ENCODE measurements at regions not wholly inside any gene's neighbourhood (a gene's known extent, or its start where the extent isn't known, plus 50 kb on each side); places are given as distances from the start of the nearest gene placed in this dataset.

DNA sequence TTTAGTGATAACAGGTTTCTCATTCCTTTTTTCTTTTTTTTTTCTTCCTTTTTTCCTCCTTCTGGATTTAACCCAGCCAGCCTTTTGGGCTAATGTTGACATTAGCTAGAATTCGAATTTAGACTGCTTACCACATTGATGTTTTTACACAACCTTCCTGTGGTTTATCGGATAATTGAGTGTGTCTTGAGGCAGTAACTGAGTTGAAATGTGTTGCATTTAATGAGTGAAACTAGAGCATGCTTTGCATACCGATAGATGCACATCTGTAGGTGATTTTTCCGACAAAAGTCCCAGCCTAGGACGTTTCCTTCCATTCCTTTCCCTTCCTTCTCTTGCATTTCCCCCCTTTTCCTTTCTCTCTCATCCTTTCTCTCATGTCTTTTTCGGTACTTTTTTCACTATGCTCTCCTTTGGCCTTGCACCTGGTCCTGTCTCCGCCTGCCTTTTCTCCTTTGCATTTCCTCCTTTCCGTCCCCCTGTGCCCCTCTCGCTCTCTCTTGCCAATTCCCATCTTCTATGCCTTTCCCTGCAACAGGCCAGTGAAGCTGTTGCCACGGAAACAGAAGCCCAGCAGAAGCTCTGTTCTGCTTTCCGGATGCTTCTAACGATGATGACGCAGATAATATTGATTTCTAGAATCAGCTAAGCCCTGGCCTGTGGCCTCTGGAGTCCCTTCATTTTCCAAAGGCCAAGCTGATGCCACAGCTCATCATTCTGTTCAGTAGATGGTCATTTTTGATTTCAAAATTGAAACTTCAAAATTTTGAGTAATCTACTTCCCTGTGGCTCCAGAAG lies 76.1 kb downstream of the SLC25A47 start:
- DNase-seq: no peak

DNA sequence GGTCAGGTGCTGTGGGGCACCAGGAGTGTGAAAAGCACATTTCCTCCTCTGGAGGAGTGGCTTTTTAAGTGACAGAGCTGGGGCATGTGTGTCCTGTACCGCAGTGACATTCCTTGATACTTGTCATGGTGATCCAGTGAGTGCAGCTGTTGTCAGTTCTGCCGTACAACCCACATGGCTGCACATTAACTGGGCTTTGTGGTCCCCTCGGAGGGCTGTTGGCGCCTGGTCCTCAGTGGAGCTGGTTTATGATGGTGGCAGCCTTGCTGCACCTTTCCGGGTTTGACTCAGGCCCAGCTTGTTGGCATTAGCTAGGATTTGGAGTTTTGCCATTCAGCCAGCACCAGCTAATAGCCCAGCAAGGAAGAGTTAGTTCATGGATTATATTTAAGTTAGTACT lies 77.0 kb downstream of the SLC25A47 start:
- no peak for DNase-seq

DNA sequence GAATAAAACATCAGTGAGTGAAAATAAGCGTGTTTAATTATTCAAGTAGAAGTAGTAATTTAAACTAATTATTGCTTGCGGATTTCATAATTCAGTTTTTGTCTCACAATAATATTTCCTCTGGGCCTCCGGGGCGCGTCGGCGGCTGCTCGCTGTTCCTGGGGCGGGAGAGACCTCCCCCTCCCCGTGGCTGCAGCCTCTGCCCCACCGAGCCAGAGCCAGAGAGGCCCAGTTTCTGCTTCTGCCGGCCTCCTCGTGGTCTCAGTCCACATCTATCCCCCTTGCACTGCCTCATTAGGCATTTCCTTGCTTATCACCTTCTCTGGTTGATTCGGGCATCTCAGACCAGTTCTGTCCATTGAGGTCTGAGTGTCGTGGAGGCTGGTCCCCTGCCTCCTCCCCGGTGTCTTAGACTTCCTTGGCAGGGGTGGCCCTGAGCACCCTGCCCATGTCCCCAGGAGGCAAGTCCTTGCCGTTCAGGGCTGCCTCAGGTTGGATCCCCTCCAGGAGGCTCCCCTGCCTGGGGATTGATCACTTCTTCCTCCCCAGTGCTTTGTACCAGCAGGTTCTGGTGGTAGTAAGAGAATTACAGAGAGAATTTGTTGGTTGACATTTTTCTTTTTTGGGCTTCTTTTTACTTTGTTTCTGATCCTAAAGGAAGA lies 78.0 kb downstream of the SLC25A47 start:
- no peak for DNase-seq

DNA sequence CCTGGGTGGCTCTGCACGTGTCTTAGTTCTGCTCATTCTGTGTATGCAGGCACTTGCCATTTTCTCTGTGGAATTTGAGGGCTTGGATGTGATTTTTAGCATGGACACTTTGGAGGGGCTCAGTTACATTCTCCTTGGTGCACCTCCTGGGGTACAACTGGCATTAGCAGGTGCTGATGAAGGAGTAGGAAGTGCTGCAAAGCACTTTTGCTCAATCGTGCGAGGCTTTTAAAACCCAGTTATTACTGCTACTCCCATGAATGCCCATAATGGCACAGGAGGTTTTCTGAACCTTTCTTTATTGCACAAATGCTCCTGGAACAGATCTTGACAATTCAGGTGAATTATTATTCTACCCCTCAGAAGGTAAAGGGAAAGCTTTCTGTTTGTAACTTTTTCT lies 78.7 kb downstream of the SLC25A47 start:
- DNase-seq: no peak

DNA sequence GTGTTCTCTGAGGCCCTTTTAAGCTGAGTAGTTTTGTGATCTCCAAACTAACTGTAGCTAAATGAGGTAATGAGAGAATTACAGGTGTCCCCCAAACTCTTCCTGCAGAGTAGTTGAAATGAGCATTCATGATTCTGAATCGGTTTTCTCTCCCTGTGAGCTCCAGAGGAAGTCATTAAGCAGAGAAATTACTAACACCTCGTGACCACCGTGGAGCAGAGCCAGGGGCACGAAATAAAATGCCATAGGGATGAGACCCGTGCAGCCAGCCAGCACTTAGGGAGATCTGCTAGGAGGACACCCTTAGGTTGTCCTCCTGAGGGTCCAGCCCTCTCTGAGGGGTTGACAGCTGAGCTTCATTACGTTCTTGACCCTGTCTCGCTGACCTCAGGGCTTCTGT lies 79.5 kb downstream of the SLC25A47 start:
- no peak for DNase-seq

DNA sequence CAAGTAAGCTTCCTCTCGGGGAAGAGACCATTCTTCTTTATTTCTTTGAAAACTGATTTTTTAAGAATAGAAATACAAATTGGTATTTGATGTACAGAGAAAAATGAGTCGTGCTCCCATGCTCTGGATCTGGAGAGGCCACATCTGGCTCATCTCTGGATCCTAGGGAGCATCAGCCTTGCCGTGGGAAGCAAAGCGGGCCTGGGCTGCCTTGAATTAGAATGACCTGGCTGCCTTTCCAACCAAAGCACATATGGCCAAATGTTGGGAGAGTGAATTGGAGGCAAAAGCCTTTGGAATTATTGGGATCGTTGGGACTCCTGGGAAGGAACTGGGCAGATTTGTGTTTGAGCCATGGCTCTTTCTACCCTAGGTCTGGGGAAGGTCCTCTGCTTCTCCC lies 80.0 kb downstream of the SLC25A47 start:
- DNase-seq: no peak

DNA sequence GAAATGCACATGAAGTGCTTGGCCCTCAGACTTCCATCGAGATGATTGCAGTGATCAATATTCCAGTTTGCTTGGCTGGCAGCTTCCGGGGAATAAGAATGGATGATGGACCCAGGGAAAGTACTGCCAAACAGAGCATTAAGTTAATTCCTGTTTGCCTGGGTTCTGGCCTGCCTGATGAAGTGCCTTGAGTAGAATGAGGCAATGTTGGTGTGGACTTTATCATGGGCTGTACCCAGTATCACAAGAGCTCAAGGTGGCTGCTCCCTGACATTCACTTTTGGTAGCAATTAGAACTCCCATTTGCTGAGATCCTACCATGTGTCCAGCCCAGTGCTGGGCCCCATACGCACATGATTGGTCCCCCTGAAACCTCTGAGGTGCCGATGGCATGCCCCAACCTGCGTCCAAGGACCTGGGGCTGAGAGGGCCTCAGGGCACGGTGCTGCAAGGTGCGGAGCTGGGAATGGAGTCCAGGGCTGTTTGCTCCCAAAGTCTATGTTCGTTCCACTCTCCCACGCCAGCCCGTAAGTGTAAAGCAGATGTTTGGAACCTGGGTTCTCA lies 80.7 kb downstream of the SLC25A47 start:
- DNase-seq: no peak

DNA sequence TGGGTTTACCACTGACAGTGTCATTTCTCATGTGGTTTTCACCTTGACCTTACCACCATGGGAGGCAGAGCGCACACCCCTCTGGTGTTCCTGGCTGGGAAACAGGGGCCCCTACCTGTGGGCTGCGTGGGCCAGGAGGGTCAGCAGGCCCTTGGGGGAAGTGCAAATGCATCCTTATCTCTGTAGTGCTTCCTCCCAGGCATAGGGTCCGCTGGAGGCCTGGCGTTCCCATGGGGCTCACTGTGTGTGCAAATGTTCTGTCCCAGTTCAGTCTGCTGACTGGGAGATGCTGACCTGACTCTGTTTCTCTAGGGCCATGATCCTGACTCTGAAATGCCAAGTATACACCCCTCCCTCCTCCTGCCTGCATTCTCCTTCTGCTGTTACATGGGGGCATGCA lies 81.3 kb downstream of the SLC25A47 start:
- DNase-seq: no peak

DNA sequence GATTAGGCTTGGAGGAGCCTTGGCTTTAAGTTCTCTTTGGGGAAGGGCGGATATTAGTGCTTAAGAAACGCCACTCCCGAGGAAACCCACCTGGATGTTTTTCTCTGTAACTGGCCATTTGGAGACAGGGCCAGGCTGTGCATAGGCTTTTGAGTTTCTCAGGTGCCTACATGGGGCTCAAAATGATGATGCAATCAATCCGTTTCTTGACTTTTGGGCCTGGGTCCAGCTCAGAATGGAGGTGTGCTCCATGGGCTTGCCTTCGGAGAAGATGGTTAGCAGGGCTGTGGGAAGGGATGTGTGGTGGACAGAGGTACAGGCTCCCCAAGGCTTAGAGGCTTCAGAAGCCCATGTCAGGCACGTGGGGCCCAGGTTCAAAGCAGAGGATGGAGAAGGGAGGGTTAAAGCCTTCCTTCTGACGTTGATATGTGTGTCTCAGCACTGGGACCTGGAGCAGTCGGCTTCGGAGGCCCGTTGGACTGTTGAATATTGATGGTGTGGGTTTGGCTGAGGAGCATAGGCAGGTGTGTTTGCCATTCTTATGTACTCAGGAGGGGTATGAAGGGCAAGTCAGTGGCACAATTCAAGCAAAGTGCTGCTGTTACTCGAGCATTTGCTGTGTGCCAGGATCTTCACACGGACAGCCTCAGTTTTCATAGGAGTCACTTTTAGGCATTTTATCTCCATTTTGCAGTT lies 82.8 kb downstream of the SLC25A47 start:
- no peak for DNase-seq

DNA sequence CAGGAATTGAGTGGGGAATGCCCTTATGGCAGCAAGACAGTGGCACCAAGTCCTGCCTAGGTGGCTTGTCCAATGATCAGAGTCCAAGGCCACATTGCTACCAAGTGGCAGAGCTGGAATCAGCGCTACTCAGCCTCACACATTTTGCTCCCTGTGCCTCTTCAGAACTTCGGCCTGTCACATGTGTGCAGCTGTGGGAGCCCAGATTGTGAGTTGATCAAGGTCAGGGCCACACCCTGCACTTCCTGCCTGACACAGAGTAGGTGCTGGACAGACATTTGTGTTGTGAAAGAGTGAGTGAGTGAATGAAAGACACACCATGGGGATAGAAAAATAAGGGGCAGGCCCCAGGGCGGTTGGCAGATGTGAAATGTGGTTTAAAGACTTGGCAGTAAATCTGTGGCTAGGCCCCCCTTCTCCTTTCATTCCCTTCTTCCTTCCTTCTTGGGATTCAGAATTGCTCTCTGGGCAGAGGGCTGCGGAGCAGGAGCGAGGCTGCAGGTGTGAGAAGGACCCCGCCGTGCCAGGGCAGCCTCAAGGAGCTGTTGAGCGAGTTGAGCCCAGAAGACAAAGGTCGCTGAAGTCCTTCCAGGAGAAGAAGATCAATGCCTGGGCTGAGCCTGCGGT lies 83.5 kb downstream of the SLC25A47 start:
- peak in 1 of 6 experiments; percentile 12 for DNase-seq

DNA sequence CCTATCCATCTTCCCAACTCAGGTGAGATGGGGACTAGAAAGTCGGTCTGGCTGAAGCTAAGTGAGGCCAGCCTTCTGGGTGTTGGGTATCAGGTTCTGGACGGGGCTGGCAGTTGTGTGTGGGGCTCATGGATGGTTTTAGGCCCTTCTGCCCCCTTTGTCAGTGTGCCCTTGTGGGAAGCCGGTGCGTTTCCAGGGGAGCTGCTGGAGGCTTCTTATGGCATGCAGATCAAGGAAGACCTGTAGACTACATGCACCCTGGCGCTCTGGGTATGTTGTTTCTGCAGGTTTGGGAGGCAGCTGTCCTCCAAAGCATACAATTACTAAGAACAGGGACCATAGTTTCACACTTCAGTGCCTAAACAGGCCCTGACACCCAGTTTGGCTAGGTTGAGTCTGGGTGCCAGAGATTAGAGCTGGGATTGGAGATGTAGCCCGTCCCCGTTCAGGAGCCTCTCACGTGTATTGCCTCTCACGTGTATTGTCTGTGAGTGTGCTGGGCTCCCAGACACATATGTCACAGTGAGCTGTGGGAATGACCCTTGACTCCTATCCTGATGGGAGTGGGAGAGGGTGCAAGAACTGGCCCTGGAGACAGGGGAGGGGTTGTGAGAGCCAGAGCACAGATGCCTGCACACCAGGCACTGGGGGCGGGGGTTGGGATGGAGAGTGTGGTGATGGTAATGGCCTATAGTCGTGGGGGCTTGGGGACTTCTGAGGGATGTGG lies 84.4 kb downstream of the SLC25A47 start:
- DNase-seq: no peak

DNA sequence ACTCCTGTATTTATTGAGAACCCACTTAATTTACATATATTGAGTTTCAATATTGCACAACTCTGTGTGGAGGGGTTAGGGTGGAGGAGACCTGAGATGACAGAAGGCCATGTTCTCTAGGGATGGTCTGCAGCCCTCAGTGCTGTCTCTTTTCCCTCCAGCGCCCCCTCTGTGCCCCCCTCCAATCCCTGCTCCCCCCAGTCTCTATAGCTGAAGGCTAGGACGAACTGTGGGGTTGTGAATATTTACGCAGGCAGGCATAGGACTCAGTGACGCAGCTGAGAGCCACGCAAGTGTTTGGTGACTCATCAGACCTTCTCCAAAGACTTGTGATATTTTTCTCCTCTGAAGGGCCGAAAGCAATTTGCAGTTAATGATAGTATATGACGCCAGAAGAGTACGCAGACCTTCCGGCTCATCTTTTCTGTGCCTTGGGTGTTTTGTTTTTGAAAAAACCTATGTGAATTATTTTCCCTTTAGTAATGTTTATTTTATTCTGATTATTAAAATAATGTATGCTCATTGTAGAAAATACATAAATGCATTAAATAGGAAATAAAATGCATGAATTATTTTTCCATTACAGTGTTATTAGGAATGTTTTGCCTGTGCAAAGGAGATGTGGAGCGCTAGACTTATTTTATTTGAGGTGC lies 85.3 kb downstream of the SLC25A47 start:
- DNase-seq: no peak

DNA sequence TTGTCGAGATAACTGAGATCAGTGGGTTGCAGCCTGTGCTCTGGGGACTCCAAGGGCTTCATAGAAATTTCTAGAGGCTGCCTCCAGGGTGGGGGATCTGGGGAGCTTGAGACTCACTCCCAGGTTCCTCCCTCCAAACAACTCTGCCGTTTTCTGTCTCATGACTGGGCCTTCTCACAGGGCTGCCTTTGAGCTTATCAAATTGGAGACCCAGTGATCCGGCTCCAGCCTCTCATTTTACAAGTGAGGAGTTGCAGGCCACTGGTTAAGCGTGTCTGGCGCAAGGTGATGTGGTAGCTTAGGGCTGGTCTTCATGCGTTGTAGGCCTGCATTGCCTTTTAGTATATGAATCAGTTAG lies 85.8 kb downstream of the SLC25A47 start:
- DNase-seq: no peak

DNA sequence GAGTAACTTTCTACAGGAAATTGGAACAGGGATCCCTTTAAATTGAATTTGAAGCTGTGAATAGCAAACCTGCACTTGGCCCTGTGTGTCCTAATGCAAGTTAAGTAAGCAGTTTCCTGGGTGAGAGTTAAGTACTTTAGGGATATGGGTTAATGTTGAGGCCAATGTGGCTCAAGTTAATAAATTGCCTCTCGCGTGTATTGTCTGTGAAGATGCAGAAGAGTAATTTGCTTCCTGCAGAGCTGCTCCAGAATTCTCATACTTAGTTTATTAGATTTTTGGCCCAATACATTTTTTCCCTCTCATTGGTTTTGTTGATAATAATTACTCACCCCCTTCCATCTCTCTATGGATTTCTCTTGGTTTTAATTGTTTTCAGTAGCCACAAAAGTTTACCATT lies 86.5 kb downstream of the SLC25A47 start:
- no peak for DNase-seq

DNA sequence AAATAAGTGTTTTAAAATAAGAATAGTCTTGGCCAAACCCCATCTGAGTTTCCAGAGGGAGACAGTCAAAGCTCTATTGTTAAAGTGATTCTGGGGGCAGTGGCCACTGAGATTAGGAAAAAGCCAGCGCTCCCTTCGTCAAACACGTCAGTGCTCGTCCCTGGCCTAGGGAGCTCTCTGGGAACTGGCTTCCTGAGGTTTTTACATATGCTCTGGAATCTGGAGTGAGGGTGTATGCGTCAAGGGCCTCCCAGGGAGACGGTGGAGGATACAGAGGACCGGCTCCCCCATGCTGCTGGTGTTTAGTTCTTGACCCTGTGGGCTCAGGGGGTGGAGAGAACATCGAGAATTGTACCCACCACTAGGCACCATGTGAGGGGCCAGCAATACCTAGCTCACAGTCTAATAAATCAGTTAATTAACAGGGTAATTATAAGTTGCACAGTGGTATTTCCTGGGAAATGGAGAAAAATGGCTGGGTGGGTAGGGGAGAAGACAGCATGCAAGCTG lies 87.0 kb downstream of the SLC25A47 start:
- DNase-seq: no peak

DNA sequence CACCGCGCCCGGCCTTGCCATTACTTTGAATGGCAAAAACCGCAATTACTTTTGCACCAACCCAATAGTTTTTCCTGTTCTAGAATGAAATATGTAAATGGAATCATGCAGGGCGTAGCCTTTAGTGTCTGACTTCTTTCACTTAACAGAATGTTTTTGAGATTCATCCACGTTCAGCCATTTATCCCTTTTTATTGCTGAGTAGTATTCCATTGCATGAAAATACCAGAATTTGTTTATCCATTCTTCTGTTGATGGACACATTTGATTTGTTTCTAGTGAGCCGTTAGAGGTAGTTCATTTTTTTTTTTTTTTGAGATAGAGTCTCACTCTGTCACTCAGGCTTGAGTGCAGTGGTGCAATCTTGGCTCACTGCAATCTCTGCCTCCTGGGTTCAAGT lies 90.6 kb downstream of the SLC25A47 start:
- no peak for DNase-seq

DNA sequence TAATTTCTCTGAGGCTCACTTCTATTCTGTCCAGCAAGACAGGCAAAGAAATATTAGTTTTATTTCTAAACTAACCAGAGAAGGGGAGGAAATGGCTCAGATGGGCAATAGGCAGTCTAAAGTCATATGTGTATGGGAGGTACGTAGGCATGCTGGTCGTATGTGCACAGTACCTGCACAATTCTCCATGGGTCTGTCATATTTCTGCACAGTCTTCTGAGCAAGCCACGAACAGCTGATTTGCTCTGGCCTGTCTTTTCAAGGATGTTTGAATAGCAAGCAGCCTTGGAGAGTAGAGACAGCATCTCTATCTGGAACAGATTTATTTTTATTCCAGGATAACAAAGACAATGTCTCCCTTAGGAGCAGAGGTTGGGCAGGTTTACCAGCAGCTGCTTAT lies 92.1 kb downstream of the SLC25A47 start:
- no peak for DNase-seq

DNA sequence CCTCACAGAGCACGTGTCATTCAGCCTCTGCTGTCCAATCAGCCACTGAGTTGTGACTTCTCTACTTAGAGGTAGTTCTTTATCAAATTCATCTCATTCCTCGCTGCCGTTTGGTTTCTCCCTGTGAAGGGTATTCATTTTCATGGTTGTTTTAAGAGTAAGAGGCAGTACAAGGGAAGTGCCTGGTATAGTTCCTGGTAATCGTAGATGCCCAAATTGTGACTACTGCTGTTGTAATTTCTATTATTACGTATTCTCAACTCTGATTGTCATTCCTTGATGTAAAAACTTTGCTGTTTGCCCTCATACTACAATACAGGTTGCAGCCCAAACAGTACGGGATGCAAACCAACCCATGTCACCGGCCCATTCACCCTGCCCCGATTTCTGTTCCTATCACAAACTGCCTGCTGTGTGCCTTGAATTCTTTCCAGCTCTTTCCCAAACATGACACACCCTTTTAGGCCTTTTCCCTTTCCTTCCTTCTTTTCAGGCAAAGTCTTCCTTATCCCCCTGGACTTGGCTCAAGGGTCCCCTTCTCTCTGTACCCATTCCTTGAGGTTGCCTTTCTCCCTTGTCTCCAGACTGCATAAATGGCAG lies 93.0 kb downstream of the SLC25A47 start:
- DNase-seq: no peak

DNA sequence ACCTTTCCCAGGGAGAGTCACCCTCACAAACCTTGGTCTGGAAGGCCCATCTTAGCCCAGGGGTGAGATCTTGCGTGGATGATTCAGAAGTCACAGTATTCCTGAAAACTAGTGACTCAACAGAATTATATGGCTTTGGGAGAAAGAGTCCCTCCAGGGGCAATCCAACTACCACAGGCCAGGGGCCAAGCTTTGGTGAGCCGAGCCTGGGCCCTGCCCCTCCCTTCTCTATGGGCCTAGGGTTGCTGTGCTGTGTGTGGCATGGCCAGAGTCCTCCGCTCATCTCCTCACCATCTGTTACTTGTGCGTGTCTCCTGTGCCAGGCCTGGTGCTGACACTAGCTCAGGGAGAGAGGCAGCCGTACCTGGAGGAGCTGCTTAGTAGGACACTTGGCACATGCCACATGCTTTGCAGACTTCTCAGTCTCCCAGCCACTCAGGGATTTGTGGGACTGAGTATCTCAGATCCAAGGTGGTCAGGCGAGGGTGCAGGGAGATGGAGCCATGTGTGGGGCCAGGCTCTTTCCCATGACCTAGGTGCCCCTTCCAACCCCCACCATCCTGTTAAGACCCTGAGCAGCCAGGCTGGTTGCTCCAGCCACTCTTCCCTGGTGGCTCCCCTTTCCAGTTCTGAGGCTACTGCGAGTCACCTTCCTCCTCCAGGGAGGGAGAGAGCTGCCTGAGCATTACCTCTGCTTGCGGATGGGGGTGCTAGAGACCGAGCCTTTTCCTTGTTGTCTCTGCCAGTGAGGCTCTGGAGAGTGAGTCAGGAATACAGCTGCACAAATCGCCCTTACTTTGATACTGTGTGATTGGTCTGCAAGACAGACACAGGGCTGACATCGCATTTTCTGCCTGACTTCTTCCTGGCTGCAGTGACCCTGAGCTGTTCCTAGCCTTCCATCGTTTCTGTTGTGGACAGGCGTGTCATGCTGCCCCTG lies 94.1 kb downstream of the SLC25A47 start:
- DNase-seq: no peak

DNA sequence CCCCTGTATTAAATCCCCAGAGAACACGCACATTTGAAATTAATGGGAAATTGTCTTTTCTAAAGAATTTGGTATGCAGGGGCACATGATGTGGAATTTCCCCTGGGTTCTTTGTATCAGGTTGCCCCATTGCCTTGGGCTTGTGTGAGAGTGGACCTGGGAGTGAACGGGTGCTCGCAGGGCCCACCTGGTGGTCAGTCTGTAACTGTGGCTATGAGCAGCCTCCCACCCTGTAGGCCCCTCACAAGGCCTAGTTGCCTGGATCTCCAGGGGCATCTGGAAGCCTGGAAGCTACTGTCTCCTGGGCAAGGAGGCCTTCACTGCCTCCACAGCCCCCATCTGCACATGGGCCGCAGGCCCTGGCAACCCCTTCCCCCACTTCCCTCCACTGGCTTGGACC lies 96.7 kb downstream of the SLC25A47 start:
- DNase-seq: no peak

All from stimulated activated naive CD4-positive, alpha-beta T cell (primary cell).